ENCODE measurements at regions not wholly inside any gene's neighbourhood (a gene's known extent, or its start where the extent isn't known, plus 50 kb on each side); places are given as distances from the start of the nearest gene placed in this dataset.

DNA sequence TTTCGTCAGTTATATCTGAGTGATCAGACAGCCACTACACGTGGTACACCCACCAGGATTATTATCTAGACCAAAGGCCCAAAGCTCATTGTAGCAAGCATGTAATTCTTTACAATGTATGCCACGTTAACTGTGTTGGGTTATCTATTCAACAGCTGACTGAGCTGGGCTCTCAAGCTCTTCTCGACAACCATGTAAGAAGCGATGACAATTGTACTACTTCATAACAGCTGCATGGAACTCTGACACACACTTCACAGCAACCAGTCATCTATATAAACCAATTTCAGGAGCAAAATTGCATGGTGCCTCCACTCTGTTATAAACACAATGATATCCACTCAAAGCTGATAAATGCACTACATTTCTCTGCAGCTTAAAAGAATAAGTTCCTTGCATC is 701.8 kb downstream of the NR4A2 start (continued):
- TF ChIP-seq, protein P1, sequence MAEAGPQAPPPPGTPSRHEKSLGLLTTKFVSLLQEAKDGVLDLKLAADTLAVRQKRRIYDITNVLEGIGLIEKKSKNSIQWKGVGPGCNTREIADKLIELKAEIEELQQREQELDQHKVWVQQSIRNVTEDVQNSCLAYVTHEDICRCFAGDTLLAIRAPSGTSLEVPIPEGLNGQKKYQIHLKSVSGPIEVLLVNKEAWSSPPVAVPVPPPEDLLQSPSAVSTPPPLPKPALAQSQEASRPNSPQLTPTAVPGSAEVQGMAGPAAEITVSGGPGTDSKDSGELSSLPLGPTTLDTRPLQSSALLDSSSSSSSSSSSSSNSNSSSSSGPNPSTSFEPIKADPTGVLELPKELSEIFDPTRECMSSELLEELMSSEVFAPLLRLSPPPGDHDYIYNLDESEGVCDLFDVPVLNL (CRISPR knock-in tag; IDR thresholded peaks at IDR 0.05; ENCODE audit: borderline replicate concordance, low read depth): no peak
- TF ChIP-seq, protein P2, sequence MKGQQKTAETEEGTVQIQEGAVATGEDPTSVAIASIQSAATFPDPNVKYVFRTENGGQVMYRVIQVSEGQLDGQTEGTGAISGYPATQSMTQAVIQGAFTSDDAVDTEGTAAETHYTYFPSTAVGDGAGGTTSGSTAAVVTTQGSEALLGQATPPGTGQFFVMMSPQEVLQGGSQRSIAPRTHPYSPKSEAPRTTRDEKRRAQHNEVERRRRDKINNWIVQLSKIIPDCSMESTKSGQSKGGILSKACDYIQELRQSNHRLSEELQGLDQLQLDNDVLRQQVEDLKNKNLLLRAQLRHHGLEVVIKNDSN (CRISPR knock-in tag; IDR thresholded peaks at IDR 0.05): no peak

DNA sequence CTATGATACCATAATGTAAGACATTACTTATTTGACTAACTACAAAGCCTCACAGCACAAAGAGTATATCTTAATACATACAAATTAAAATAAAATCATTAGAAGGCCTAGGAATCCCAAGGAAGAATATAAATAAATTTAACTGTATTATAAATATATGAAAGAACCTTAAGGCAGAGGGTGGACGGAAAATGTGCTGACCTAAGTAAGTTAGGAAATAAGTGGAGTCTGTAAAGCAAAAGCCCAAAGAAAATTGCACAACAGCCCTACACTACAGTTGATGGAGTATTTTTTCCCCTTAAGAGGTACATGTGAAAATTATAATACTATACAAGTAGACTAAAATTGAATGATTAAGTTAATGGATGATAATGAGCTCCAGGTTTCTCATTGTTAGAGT is 710.1 kb downstream of the NR4A2 start:
- ChIA-PET CTCF (no interaction called here), POLR2A (no interaction called here)
- no peak for DNase-seq (ENCODE audit: low spot score)
- Mint-ChIP-seq H3K27ac (no peak overlapping the region), H3K9me3 (no peaks in the 10 kb centered on the region), H3K36me3 (no peaks in the 10 kb centered on the region), H3K27me3 (ENCODE audit: low read depth) (no peaks in the 10 kb centered on the region), H3K4me1 (no peaks in the 10 kb centered on the region), H3K4me3 (no peak overlapping the region)
- no peak for ATAC-seq
- TF ChIP-seq HMGA2 (CRISPR knock-in tag; IDR thresholded peaks at IDR 0.05) (no peak), FOXJ3 (CRISPR knock-in tag; IDR thresholded peaks at IDR 0.05; ENCODE audit: borderline replicate concordance) (no peak), IRF2 (CRISPR knock-in tag; IDR thresholded peaks at IDR 0.05; ENCODE audit: borderline replicate concordance, low read depth) (no peak), ZBTB21 (CRISPR knock-in tag; IDR thresholded peaks at IDR 0.05; ENCODE audit: borderline replicate concordance) (no peak), NR2C2 (CRISPR knock-in tag; IDR thresholded peaks at IDR 0.05) (no peak), NR3C1 (CRISPR knock-in tag; conservative IDR thresholded peaks at IDR 0.05; ENCODE audit: low read depth) (no peak), SOX15 (CRISPR knock-in tag; IDR thresholded peaks at IDR 0.05) (no peak), RELA (CRISPR knock-in tag; IDR thresholded peaks at IDR 0.05; ENCODE audit: borderline replicate concordance) (no peak), CREM (CRISPR knock-in tag; IDR thresholded peaks at IDR 0.05) (no peak)
- TF ChIP-seq, protein P3, sequence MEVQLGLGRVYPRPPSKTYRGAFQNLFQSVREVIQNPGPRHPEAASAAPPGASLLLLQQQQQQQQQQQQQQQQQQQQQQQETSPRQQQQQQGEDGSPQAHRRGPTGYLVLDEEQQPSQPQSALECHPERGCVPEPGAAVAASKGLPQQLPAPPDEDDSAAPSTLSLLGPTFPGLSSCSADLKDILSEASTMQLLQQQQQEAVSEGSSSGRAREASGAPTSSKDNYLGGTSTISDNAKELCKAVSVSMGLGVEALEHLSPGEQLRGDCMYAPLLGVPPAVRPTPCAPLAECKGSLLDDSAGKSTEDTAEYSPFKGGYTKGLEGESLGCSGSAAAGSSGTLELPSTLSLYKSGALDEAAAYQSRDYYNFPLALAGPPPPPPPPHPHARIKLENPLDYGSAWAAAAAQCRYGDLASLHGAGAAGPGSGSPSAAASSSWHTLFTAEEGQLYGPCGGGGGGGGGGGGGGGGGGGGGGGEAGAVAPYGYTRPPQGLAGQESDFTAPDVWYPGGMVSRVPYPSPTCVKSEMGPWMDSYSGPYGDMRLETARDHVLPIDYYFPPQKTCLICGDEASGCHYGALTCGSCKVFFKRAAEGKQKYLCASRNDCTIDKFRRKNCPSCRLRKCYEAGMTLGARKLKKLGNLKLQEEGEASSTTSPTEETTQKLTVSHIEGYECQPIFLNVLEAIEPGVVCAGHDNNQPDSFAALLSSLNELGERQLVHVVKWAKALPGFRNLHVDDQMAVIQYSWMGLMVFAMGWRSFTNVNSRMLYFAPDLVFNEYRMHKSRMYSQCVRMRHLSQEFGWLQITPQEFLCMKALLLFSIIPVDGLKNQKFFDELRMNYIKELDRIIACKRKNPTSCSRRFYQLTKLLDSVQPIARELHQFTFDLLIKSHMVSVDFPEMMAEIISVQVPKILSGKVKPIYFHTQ (CRISPR knock-in tag; IDR thresholded peaks at IDR 0.05): no peak
- TF ChIP-seq, protein P4, sequence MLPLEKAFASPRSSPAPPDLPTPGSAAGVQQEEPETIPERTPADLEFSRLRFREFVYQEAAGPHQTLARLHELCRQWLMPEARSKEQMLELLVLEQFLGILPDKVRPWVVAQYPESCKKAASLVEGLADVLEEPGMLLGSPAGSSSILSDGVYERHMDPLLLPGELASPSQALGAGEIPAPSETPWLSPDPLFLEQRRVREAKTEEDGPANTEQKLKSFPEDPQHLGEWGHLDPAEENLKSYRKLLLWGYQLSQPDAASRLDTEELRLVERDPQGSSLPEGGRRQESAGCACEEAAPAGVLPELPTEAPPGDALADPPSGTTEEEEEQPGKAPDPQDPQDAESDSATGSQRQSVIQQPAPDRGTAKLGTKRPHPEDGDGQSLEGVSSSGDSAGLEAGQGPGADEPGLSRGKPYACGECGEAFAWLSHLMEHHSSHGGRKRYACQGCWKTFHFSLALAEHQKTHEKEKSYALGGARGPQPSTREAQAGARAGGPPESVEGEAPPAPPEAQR (CRISPR knock-in tag; IDR thresholded peaks at IDR 0.05): no peak

DNA sequence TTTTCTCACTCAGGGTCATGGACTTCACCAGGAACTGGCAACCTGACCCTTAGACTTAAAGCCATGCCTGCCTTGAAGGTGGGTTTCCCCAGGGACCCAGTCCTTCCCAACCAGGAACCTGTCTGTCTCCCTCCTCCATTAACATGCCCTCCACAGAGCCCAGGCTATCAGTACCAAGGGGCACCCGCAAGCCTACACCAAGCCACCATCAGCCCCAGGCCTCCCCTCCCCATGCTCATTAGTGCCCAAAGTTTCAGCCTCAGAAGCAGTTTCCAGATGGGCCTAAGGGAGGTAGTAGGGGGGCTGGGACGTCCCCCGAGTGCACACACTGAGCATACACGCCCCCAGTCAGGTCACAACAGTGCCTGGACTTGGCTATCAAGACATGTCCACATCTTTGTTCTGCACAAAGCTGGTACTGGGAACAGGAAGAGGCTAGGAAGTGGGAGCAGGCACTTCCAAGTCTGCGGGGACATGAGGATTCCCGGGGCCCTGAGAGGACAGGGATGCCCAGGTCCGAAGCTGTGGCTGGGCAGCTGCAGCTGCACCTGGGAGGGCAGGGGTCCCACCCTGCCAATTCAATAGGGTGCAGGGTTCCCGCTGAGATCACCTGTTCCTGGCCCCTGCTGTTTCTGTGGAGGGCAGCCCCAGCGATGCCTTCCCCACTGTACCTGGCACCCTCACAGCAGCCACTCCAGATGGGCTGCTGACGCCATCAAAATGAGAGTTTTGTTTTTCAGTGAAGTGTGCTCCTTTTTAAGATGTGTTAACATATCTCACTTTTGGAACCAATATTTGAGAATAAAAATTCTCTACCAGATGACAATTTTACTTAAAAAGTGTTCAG is 731.4 kb downstream of the NR4A2 start:
- H3K4me1 Mint-ChIP-seq: no peaks in the 10 kb centered on the region
- H3K4me3 Mint-ChIP-seq: no peak overlapping the region
- CTCF ChIA-PET: no interaction called here
- no peaks in the 10 kb centered on the region for H3K36me3 Mint-ChIP-seq
- ATAC-seq (no peak), DNase-seq (ENCODE audit: low spot score) (no peak)
- H3K27me3 Mint-ChIP-seq (ENCODE audit: low read depth): no peaks in the 10 kb centered on the region
- no peak overlapping the region for H3K27ac Mint-ChIP-seq
- H3K9me3 Mint-ChIP-seq: peaks cover 19% of the 10 kb centered on the region
- POLR2A ChIA-PET: no interaction called here
- TF ChIP-seq, protein P5, sequence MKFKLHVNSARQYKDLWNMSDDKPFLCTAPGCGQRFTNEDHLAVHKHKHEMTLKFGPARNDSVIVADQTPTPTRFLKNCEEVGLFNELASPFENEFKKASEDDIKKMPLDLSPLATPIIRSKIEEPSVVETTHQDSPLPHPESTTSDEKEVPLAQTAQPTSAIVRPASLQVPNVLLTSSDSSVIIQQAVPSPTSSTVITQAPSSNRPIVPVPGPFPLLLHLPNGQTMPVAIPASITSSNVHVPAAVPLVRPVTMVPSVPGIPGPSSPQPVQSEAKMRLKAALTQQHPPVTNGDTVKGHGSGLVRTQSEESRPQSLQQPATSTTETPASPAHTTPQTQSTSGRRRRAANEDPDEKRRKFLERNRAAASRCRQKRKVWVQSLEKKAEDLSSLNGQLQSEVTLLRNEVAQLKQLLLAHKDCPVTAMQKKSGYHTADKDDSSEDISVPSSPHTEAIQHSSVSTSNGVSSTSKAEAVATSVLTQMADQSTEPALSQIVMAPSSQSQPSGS (CRISPR knock-in tag; IDR thresholded peaks at IDR 0.05; ENCODE audit: borderline replicate concordance, low read depth): no peak
- no peak for TF ChIP-seq NFATC4 (CRISPR knock-in tag; IDR thresholded peaks at IDR 0.05)
- no peak for TF ChIP-seq NR3C1 (CRISPR knock-in tag; conservative IDR thresholded peaks at IDR 0.05; ENCODE audit: low read depth)
- TF ChIP-seq, protein P6, sequence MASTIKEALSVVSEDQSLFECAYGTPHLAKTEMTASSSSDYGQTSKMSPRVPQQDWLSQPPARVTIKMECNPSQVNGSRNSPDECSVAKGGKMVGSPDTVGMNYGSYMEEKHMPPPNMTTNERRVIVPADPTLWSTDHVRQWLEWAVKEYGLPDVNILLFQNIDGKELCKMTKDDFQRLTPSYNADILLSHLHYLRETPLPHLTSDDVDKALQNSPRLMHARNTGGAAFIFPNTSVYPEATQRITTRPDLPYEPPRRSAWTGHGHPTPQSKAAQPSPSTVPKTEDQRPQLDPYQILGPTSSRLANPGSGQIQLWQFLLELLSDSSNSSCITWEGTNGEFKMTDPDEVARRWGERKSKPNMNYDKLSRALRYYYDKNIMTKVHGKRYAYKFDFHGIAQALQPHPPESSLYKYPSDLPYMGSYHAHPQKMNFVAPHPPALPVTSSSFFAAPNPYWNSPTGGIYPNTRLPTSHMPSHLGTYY (CRISPR knock-in tag; IDR thresholded peaks at IDR 0.05): no peak
- TF ChIP-seq ZNF396 (CRISPR knock-in tag; IDR thresholded peaks at IDR 0.05; ENCODE audit: borderline replicate concordance): no peak
- TF ChIP-seq ZNF232 (CRISPR knock-in tag; IDR thresholded peaks at IDR 0.05): no peak
- no peak for TF ChIP-seq ETV6 (CRISPR knock-in tag; IDR thresholded peaks at IDR 0.05)
- no peak for TF ChIP-seq ZNF121 (CRISPR knock-in tag; IDR thresholded peaks at IDR 0.05)
- TF ChIP-seq, protein P7, sequence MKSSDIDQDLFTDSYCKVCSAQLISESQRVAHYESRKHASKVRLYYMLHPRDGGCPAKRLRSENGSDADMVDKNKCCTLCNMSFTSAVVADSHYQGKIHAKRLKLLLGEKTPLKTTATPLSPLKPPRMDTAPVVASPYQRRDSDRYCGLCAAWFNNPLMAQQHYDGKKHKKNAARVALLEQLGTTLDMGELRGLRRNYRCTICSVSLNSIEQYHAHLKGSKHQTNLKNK (CRISPR knock-in tag; IDR thresholded peaks at IDR 0.05): no peak
- no peak for TF ChIP-seq SMAD4 (CRISPR knock-in tag; IDR thresholded peaks at IDR 0.05)
- TF ChIP-seq, protein P8, sequence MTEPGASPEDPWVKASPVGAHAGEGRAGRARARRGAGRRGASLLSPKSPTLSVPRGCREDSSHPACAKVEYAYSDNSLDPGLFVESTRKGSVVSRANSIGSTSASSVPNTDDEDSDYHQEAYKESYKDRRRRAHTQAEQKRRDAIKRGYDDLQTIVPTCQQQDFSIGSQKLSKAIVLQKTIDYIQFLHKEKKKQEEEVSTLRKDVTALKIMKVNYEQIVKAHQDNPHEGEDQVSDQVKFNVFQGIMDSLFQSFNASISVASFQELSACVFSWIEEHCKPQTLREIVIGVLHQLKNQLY (CRISPR knock-in tag; IDR thresholded peaks at IDR 0.05): no peak
- TF ChIP-seq CREB1 (CRISPR knock-in tag; IDR thresholded peaks at IDR 0.05): no peak
